Hepatocyte (in vitro differentiated cells): ENCODE measurements at regions not wholly inside any gene's neighbourhood (a gene's known extent, or its start where the extent isn't known, plus 50 kb on each side); places are given as distances from the start of the nearest gene placed in this dataset.

Source experiments
- CTCF ChIP-seq: fragments of 200-600 bp; sonication (generic); IDR thresholded peaks from 2 replicates; pipeline ENCODE4 v1.5.1; 2016; ENCODE audit warnings: antibody characterized with exemption, mild to moderate bottlenecking; ENCODE audit not compliant: poor library complexity
- EZH2 ChIP-seq: fragments of 200-600 bp; sonication (generic); IDR thresholded peaks from 2 replicates; pipeline ENCODE4 v1.6.1; 2016; ENCODE audit warnings: antibody characterized with exemption, mild to moderate bottlenecking, borderline replicate concordance
- EZH2phosphoT487 ChIP-seq: fragments of 200-600 bp; sonication (generic); IDR thresholded peaks from one replicate; pipeline ENCODE4 v1.6.1; 2018; ENCODE audit warnings: antibody characterized with exemption, mild to moderate bottlenecking, low read depth, moderate library complexity; ENCODE audit not compliant: unreplicated experiment, severe bottlenecking

DNA sequence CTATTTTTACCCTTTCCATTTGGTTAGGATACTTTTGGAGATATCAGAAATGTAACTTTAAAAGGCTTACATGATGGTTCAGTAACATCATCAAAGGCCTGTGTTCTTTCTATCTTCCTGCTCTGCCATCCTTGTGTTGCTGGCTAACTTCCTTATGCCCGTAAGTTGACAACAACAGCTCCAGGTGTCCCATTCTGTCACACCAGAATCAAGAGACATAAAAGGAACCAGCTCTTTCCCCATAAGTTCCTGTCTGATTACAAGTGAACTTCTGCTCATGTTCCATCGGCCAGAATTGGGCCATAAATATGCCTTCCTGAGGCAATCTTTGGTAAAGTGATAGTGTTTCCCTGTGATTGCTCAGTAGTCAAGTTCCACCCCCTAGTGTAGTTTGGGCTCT is 92.4 kb downstream of the FAM170A start:
- TF ChIP-seq EZH2 (no peak), CTCF (no peak), EZH2phosphoT487 (no peak)
